NB4 (cell line): ENCODE measurements at regions not wholly inside any gene's neighbourhood (a gene's known extent, or its start where the extent isn't known, plus 50 kb on each side); places are given as distances from the start of the nearest gene placed in this dataset.

ENCODE experiments used
- CTCF ChIP-seq: IDR thresholded peaks from one replicate; pipeline ENCODE4 v1.5.1; 2012; ENCODE audit warnings: low read depth, low read length
- MAX ChIP-seq: IDR thresholded peaks from 2 replicates; pipeline ENCODE4 v1.6.1; 2011; ENCODE audit warnings: low read depth, low read length
- MYC ChIP-seq: IDR thresholded peaks from 2 replicates; pipeline ENCODE4 v1.6.1; 2011; ENCODE audit warnings: low read depth, low read length
- POLR2A ChIP-seq: IDR thresholded peaks from 2 replicates; pipeline ENCODE4 v1.6.1; 2011; ENCODE audit warnings: mild to moderate bottlenecking; ENCODE audit not compliant: insufficient read length; ENCODE audit errors: extremely low read depth

- TF ChIP-seq CTCF (no peak), MYC (no peak), POLR2A (no peak), MAX (no peak)
Observed at GRCh38 chr1:38329644-38330043, 283.1 kb upstream of the POU3F1 start.
